H1 (cell line): ENCODE measurements at regions not wholly inside any gene's neighbourhood (a gene's known extent, or its start where the extent isn't known, plus 50 kb on each side); places are given as distances from the start of the nearest gene placed in this dataset.

ENCODE experiments used
- ATF2 ChIP-seq: IDR thresholded peaks from 2 replicates; pipeline ENCODE4 v1.6.1; 2012; ENCODE audit warnings: low read length, inconsistent platforms
- BACH1 ChIP-seq: IDR thresholded peaks from 2 replicates; pipeline ENCODE4 v1.6.1; 2012; ENCODE audit warnings: low read length, improper control_type of control experiment
- CTCF ChIP-seq, 3 experiments: IDR thresholded peaks; 1 replicate in 2 of 3; 2 replicates in 1 of 3; pipeline versions ENCODE4 v1.5.1 to v1.6.1; 2011; ENCODE audit warnings: low read length in 3 of 3, mild to moderate bottlenecking in 3 of 3, inconsistent platforms in 2 of 3, low read depth in 1 of 3, moderate library complexity in 1 of 3; ENCODE audit not compliant: insufficient read depth in 1 of 3; ENCODE audit errors: control extremely low read depth in 1 of 3
- HDAC2 ChIP-seq, 2 experiments: fragments of 300-600 bp in 1 of 2; sonication (generic) in 1 of 2; IDR thresholded peaks; 2 replicates each; pipeline ENCODE4 v1.6.1; 2011 to 2012; ENCODE audit warnings: low read depth in 2 of 2, low read length in 2 of 2, mild to moderate bottlenecking in 2 of 2, moderate library complexity in 2 of 2, borderline replicate concordance in 1 of 2, inconsistent platforms in 1 of 2
- RXRA ChIP-seq: IDR thresholded peaks from 2 replicates; pipeline ENCODE4 v1.6.1; 2011; ENCODE audit warnings: low read depth, mild to moderate bottlenecking, low read length, moderate library complexity; ENCODE audit not compliant: insufficient read depth

GRCh38 chr6:26217714-26218075 is 130.5 kb downstream of the HFE start (continued):
- TF ChIP-seq CTCF (IDR thresholded peaks at IDR 0.05; ENCODE audit: control extremely low read depth in 1 of 3, insufficient read depth in 1 of 3, low read depth in 1 of 3, low read length in 3 of 3), result no peak
- peak; percentile 15; the same call in 1 of the 2 replicates for TF ChIP-seq ATF2
- no peak for TF ChIP-seq RXRA
- no peak for TF ChIP-seq HDAC2 (IDR thresholded peaks at IDR 0.05; ENCODE audit: borderline replicate concordance in 1 of 2, low read depth in 2 of 2, low read length in 2 of 2)
- no peak for TF ChIP-seq BACH1
